GM21786 (cell line): ENCODE measurements at regions not wholly inside any gene's neighbourhood (a gene's known extent, or its start where the extent isn't known, plus 50 kb on each side); places are given as distances from the start of the nearest gene placed in this dataset.

Experiments used
- ATAC-seq: cut with Tn5 transposase; IDR thresholded peaks from one replicate; pipeline ENCODE4 v1.9.1; 2021; ENCODE audit not compliant: unreplicated experiment

GRCh38 chr2:37541516-37541915 is 129.9 kb downstream of the CDC42EP3 start:
- no peak for ATAC-seq

GRCh38 chr2:37543999-37544557 is 127.4 kb downstream of the CDC42EP3 start:
- no peak for ATAC-seq

GRCh38 chr2:37544591-37545031 is 126.8 kb downstream of the CDC42EP3 start:
- no peak for ATAC-seq

- ATAC-seq, result peak; percentile 49
These were observed 121.8 kb downstream of the CDC42EP3 start for GRCh38 chr2:37549598-37549997.

- peak; percentile 37 for ATAC-seq
These were observed 121.3 kb downstream of the CDC42EP3 start for GRCh38 chr2:37550190-37550589.

- no peak for ATAC-seq
These were observed 119.7 kb downstream of the CDC42EP3 start for GRCh38 chr2:37551783-37552182.

- no peak for ATAC-seq
These were observed 119.1 kb downstream of the CDC42EP3 start for GRCh38 chr2:37552339-37552738.

GRCh38 chr2:37553411-37554154 is 117.9 kb downstream of the CDC42EP3 start:
- ATAC-seq, result no peak

GRCh38 chr2:37554155-37554510 is 117.3 kb downstream of the CDC42EP3 start:
- no peak for ATAC-seq

GRCh38 chr2:37554687-37555086 is 116.8 kb downstream of the CDC42EP3 start:
- no peak for ATAC-seq

- ATAC-seq, result peak; percentile 58
These were observed 116.0 kb downstream of the CDC42EP3 start for GRCh38 chr2:37555457-37555856.

- no peak for ATAC-seq
These were observed 115.2 kb downstream of the CDC42EP3 start for GRCh38 chr2:37556256-37556655.

GRCh38 chr2:37558623-37559022 is 112.8 kb downstream of the CDC42EP3 start:
- ATAC-seq, result peak; percentile 71

GRCh38 chr2:37560241-37560848 is 111.1 kb downstream of the CDC42EP3 start:
- no peak for ATAC-seq

- ATAC-seq, result no peak
These were observed 110.4 kb downstream of the CDC42EP3 start for GRCh38 chr2:37560863-37561614.

GRCh38 chr2:37561615-37562569 is 109.5 kb downstream of the CDC42EP3 start:
- peak; percentile 69 for ATAC-seq

GRCh38 chr2:37563375-37564015 is 107.9 kb downstream of the CDC42EP3 start:
- ATAC-seq, result no peak

GRCh38 chr2:37564356-37564755 is 107.1 kb downstream of the CDC42EP3 start:
- no peak for ATAC-seq

GRCh38 chr2:37566517-37566981 is 104.9 kb downstream of the CDC42EP3 start:
- ATAC-seq, result no peak

GRCh38 chr2:37568565-37568964 is 102.9 kb downstream of the CDC42EP3 start:
- no peak for ATAC-seq
